K562 (cell line): ENCODE measurements at regions not wholly inside any gene's neighbourhood (a gene's known extent, or its start where the extent isn't known, plus 50 kb on each side); places are given as distances from the start of the nearest gene placed in this dataset.

Experiments used
- ATAC-seq: fragments of 200-7000 bp; cut with Tn5 transposase; 3 replicates; pipeline ENCODE4 v1.9.1; 2020; ENCODE audit warnings: moderate library complexity
- BruUV-seq: library from RNA; stranded (reverse); fragments of 400-500 nt; replicated peaks from 2 replicates; lab custom pipeline; 2021; lab: Mats Ljungman, UMichigan
- CTCF ChIA-PET: fragments of 300-600 bp; formaldehyde crosslinking; extraction: SDS; loops from one replicate; lab custom pipeline; 2021; ENCODE audit warnings: low intra/inter-chr PET ratio; lab: Yijun Ruan, JAX
- POLR2A ChIA-PET: fragments of 300-600, 350-650 bp; sonication (Branson Sonifier 250); formaldehyde crosslinking; extraction: SDS; loops from one replicate; lab custom pipeline; 2021; ENCODE audit warnings: antibody characterized with exemption, inconsistent platforms; lab: Yijun Ruan, JAX
- DNase-seq, 4 experiments: peaks; one replicate each; pipeline versions ENCODE4 v3.0.0 to v3.0.0-alpha.2; 2011 to 2018; ENCODE audit warnings: low spot score in 3 of 4, mixed read lengths in 3 of 4; ENCODE audit errors: extremely low read depth in 1 of 4
- FAIRE-seq: peaks from 2 replicates; lab custom pipeline; 2011; peaks lifted over from hg19 to GRCh38; lab: Jason Lieb, UNC
- H2AFZ ChIP-seq: 2 replicates; pipeline ENCODE4 v1.6.0; 2011; ENCODE audit warnings: low read depth, low read length, control low read depth, inconsistent platforms
- H3K27ac ChIP-seq: fragments of 200-600 bp; 3 replicates; pipeline ENCODE4 v1.8.0; 2011; ENCODE audit warnings: low read depth, mild to moderate bottlenecking, control low read depth, inconsistent platforms, low read length, moderate library complexity, mixed read lengths; ENCODE audit errors: extremely low read depth
- H3K27me3 ChIP-seq, 2 experiments: fragments of 300-600 bp in 1 of 2; 2 replicates in 1 of 2; 3 replicates in 1 of 2; pipeline versions ENCODE4 v1.6.0 to v1.8.0; 2011; ENCODE audit warnings: inconsistent platforms in 2 of 2, low read length in 2 of 2, mild to moderate bottlenecking in 1 of 2, mixed read lengths in 1 of 2, moderate library complexity in 1 of 2; ENCODE audit not compliant: control insufficient read depth in 2 of 2, insufficient read depth in 2 of 2
- H3K36me3 ChIP-seq: fragments of 300-600 bp; 3 replicates; pipeline ENCODE4 v1.8.0; 2011; ENCODE audit warnings: mild to moderate bottlenecking, low read length, inconsistent platforms; ENCODE audit not compliant: control insufficient read depth, insufficient read depth
- H3K4me1 ChIP-seq, 2 experiments: fragments of 200-600 bp in 1 of 2; replicated peaks in 1 of 2; 2 replicates in 1 of 2; 3 replicates in 1 of 2; pipeline versions ENCODE4 v1.5.1 to v1.8.0; 2011; ENCODE audit warnings: inconsistent platforms in 2 of 2, low read length in 2 of 2, mild to moderate bottlenecking in 1 of 2, mixed read lengths in 1 of 2, moderate library complexity in 1 of 2; ENCODE audit not compliant: control insufficient read depth in 2 of 2, insufficient read depth in 2 of 2
- H3K4me2 ChIP-seq: 2 replicates; pipeline ENCODE4 v1.6.1; 2011; ENCODE audit warnings: low read length, control low read depth, inconsistent platforms, mixed read lengths; ENCODE audit not compliant: insufficient read depth
- H3K4me3 ChIP-seq: fragments of 200-600 bp; sonication (generic), shearing (Covaris generic); 2 replicates; pipeline ENCODE4 v1.5.1; 2016; ENCODE audit warnings: control low read depth, inconsistent platforms
- H3K79me2 ChIP-seq: fragments of 200-600 bp; 3 replicates; pipeline ENCODE4 v1.8.0; 2011; ENCODE audit warnings: low read length, inconsistent platforms; ENCODE audit not compliant: control insufficient read depth, insufficient read depth
- H3K9ac ChIP-seq, 2 experiments: 2 replicates each; pipeline versions ENCODE4 v1.6.0 to v1.6.1; 2011; ENCODE audit warnings: low read depth in 2 of 2, low read length in 2 of 2, control low read depth in 1 of 2, inconsistent platforms in 1 of 2, mild to moderate bottlenecking in 1 of 2, mixed read lengths in 1 of 2; ENCODE audit not compliant: insufficient read depth in 1 of 2
- H3K9me1 ChIP-seq: one replicate; pipeline ENCODE4 v1.6.0; 2011; ENCODE audit warnings: inconsistent platforms, mild to moderate bottlenecking, low read length, moderate library complexity; ENCODE audit not compliant: control insufficient read depth, insufficient read depth
- H3K9me3 ChIP-seq: replicated peaks from 2 replicates; pipeline ENCODE4 v1.5.1; 2011; ENCODE audit warnings: low read depth, low read length, inconsistent platforms; ENCODE audit not compliant: control insufficient read depth, insufficient read depth
- H4K20me1 ChIP-seq: replicated peaks from 2 replicates; pipeline ENCODE4 v1.6.1; 2011; ENCODE audit warnings: low read length, inconsistent platforms, mixed read lengths; ENCODE audit not compliant: control insufficient read depth, insufficient read depth
- CAMTA2 ChIP-seq: fragments of 250-450 bp; sonication (Bioruptor Pico); conservative IDR thresholded peaks from 2 replicates; pipeline ENCODE4 v1.5.1; 2022
- CEBPG ChIP-seq, 3 experiments: fragments of 200-800 bp in 1 of 3; sonication (Bioruptor generic) in 1 of 3; sonication (generic) in 1 of 3; formaldehyde crosslinking in 1 of 3; IDR thresholded peaks in 2 of 3; conservative IDR thresholded peaks in 1 of 3; 2 replicates each; pipeline versions ENCODE4 v1.6.1 to v1.8.0; 2016 to 2022; ENCODE audit warnings: missing compliant biosample characterization in 2 of 3, missing genetic modification characterization in 2 of 3, mild to moderate bottlenecking in 1 of 3, missing genetic modification reagents in 1 of 3
- DPF2 ChIP-seq: fragments of 450-650 bp; IDR thresholded peaks from 2 replicates; pipeline ENCODE4 v1.6.1; 2016
- TBL1XR1 ChIP-seq, 2 experiments: IDR thresholded peaks; 2 replicates each; pipeline ENCODE4 v1.6.1; 2012; ENCODE audit warnings: improper control_type of control experiment in 2 of 2, low read length in 2 of 2, mild to moderate bottlenecking in 1 of 2
- ZKSCAN3 ChIP-seq: fragments of 250-450 bp; sonication (Bioruptor Pico); IDR thresholded peaks from 2 replicates; pipeline ENCODE4 v1.4.0; 2020
- ZNF3 ChIP-seq: fragments of 250-450 bp; sonication (Bioruptor Pico); IDR thresholded peaks from 2 replicates; pipeline ENCODE4 v1.5.0; 2021; ENCODE audit warnings: mild to moderate bottlenecking, moderate library complexity
- ZNF561 ChIP-seq: fragments of 450-650 bp; formaldehyde crosslinking; conservative IDR thresholded peaks from 2 replicates; pipeline ENCODE4 v1.4.0; 2020; ENCODE audit warnings: mild to moderate bottlenecking, moderate library complexity
- ZNF589 ChIP-seq: fragments of 200-800 bp; sonication (Bioruptor generic); IDR thresholded peaks from 2 replicates; pipeline ENCODE4 v1.6.1; 2016; ENCODE audit warnings: low read depth, missing genetic modification characterization, missing compliant biosample characterization
- WGBS: fragments of 100-300 bp; shearing (Covaris generic); methylation state at CpG from one replicate; pipeline ENCODE4 v1.1.6; 2016; ENCODE audit warnings: low coverage, mixed read lengths; ENCODE audit not compliant: insufficient coverage; ENCODE audit errors: missing lambda C conversion rate; 5-methylcytosine and 5-hydroxymethylcytosine counted together
- in situ Hi-C: fragments of 300-500 bp; cut with MboI; formaldehyde crosslinking; loops from 4 replicates; pipeline ENCODE4 v1.15.0; 2018; ENCODE audit warnings: inconsistent platforms, mixed read lengths
- intact Hi-C: fragments of 100-400 bp; cut with micrococcal nuclease; formaldehyde crosslinking; loops from 2 replicates; pipeline ENCODE4 v1.14.2; 2022
- TF ChIP-seq, protein P1 (sequence below): sonication (generic); formaldehyde crosslinking; IDR thresholded peaks from 2 replicates; pipeline ENCODE4 v1.8.0; 2022; ENCODE audit warnings: mild to moderate bottlenecking, missing genetic modification reagents
- TF ChIP-seq, protein P2 (sequence below): fragments of 150-350 bp; conservative IDR thresholded peaks from 2 replicates; pipeline ENCODE4 v1.6.1; 2014; ENCODE audit warnings: low read length
- TF ChIP-seq, protein P3 (sequence below), 2 experiments: fragments of 150-350 bp in 1 of 2; IDR thresholded peaks; 2 replicates each; pipeline ENCODE4 v1.6.1; 2012 to 2016; ENCODE audit warnings: low read depth in 2 of 2, low read length in 2 of 2, mild to moderate bottlenecking in 1 of 2, moderate library complexity in 1 of 2

DNA sequence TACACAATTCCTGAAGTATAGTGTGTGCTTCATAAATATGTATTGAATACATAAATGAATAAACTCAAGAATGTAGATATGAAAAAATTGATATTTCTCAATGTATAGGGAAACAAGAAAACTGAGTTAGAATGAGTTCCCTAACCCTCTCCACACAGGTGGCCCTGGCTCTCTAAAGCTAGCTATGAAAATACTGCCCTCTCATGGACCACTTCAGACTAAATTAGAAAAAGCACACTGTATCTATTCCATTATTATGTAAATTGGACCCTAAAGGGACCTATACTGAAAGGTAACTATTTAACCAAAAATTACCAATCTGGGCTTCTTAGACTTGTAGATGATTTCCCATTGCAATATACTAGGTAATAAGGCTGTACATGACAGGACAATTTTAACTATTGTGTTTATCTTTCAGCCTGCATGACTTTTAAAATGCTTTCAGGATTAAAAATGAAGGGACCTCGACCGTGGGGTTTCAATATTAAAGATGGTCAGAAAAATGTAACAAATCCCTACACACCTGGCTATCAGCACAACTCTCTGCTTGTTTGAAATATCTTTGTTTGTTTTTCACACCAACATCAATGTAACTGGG is 672.5 kb upstream of the KIF2B start:
- no peaks in the 10 kb centered on the region for H4K20me1 ChIP-seq
- intact Hi-C loops (no loop called here), in situ Hi-C loops (no loop called here)
- ATAC-seq (no peak), DNase-seq (no peak), FAIRE-seq (no peak)
- ChIA-PET POLR2A (no interaction called here), CTCF (no interaction called here)
- no peak overlapping the region for H3K4me2 ChIP-seq
- H2AFZ ChIP-seq: no peak overlapping the region
- no peaks in the 10 kb centered on the region for H3K36me3 ChIP-seq
- H3K4me1 ChIP-seq: no peaks in the 10 kb centered on the region
- no peak overlapping the region for H3K4me3 ChIP-seq
- WGBS: 0% methylated on average over 2 of the region's 2 CpGs
- no peaks in the 10 kb centered on the region for H3K9me3 ChIP-seq
- H3K9ac ChIP-seq: no peak overlapping the region
- H3K27ac ChIP-seq: no peak overlapping the region
- BruUV-seq: no TSS peak
- H3K9me1 ChIP-seq: no peaks in the 10 kb centered on the region
- H3K27me3 ChIP-seq: no peaks in the 10 kb centered on the region
- H3K79me2 ChIP-seq: no peaks in the 10 kb centered on the region
- TF ChIP-seq ZNF561 (CRISPR knock-in tag) (no peak), CAMTA2 (CRISPR knock-in tag) (no peak), ZNF3 (CRISPR knock-in tag) (no peak), ZKSCAN3 (CRISPR knock-in tag) (no peak), DPF2 (no peak), CEBPG (CRISPR knock-in tag; IDR thresholded peaks at IDR 0.05) (no peak), CEBPG (tag; conservative IDR thresholded peaks at IDR 0.05 in 1 of 2, IDR thresholded peaks at IDR 0.05 in 1 of 2) (no peak), TBL1XR1 (IDR thresholded peaks at IDR 0.05; ENCODE audit: low read length in 2 of 2) (no peak), ZNF589 (no peak)
- TF ChIP-seq, protein P1, sequence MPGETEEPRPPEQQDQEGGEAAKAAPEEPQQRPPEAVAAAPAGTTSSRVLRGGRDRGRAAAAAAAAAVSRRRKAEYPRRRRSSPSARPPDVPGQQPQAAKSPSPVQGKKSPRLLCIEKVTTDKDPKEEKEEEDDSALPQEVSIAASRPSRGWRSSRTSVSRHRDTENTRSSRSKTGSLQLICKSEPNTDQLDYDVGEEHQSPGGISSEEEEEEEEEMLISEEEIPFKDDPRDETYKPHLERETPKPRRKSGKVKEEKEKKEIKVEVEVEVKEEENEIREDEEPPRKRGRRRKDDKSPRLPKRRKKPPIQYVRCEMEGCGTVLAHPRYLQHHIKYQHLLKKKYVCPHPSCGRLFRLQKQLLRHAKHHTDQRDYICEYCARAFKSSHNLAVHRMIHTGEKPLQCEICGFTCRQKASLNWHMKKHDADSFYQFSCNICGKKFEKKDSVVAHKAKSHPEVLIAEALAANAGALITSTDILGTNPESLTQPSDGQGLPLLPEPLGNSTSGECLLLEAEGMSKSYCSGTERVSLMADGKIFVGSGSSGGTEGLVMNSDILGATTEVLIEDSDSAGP (CRISPR knock-in tag): no peak
- TF ChIP-seq, protein P2, sequence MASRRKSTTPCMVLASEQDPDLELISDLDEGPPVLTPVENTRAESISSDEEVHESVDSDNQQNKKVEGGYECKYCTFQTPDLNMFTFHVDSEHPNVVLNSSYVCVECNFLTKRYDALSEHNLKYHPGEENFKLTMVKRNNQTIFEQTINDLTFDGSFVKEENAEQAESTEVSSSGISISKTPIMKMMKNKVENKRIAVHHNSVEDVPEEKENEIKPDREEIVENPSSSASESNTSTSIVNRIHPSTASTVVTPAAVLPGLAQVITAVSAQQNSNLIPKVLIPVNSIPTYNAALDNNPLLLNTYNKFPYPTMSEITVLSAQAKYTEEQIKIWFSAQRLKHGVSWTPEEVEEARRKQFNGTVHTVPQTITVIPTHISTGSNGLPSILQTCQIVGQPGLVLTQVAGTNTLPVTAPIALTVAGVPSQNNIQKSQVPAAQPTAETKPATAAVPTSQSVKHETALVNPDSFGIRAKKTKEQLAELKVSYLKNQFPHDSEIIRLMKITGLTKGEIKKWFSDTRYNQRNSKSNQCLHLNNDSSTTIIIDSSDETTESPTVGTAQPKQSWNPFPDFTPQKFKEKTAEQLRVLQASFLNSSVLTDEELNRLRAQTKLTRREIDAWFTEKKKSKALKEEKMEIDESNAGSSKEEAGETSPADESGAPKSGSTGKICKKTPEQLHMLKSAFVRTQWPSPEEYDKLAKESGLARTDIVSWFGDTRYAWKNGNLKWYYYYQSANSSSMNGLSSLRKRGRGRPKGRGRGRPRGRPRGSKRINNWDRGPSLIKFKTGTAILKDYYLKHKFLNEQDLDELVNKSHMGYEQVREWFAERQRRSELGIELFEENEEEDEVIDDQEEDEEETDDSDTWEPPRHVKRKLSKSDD: no peak
- TF ChIP-seq, protein P3, sequence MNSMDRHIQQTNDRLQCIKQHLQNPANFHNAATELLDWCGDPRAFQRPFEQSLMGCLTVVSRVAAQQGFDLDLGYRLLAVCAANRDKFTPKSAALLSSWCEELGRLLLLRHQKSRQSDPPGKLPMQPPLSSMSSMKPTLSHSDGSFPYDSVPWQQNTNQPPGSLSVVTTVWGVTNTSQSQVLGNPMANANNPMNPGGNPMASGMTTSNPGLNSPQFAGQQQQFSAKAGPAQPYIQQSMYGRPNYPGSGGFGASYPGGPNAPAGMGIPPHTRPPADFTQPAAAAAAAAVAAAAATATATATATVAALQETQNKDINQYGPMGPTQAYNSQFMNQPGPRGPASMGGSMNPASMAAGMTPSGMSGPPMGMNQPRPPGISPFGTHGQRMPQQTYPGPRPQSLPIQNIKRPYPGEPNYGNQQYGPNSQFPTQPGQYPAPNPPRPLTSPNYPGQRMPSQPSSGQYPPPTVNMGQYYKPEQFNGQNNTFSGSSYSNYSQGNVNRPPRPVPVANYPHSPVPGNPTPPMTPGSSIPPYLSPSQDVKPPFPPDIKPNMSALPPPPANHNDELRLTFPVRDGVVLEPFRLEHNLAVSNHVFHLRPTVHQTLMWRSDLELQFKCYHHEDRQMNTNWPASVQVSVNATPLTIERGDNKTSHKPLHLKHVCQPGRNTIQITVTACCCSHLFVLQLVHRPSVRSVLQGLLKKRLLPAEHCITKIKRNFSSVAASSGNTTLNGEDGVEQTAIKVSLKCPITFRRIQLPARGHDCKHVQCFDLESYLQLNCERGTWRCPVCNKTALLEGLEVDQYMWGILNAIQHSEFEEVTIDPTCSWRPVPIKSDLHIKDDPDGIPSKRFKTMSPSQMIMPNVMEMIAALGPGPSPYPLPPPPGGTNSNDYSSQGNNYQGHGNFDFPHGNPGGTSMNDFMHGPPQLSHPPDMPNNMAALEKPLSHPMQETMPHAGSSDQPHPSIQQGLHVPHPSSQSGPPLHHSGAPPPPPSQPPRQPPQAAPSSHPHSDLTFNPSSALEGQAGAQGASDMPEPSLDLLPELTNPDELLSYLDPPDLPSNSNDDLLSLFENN (IDR thresholded peaks at IDR 0.05; ENCODE audit: low read depth in 2 of 2, low read length in 2 of 2): no peak
